Thyroid gland (tissue), 4 donors: ENCODE measurements at regions not wholly inside any gene's neighbourhood (a gene's known extent, or its start where the extent isn't known, plus 50 kb on each side); places are given as distances from the start of the nearest gene placed in this dataset.
"Not testable (repeated sequence)": the region's sequence is repeated elsewhere in the genome, so short reads cannot be mapped to it uniquely, and the experiment has no call there.

ENCODE experiments used
- DNase-seq, 2 donors: peaks; one replicate each; pipeline ENCODE4 v3.0.0-alpha.2; 2019
- H3K27ac ChIP-seq, 3 donors: fragments of 200-600 bp; sonication (generic); 1 replicate in 2 of 3; 2 replicates in 1 of 3; pipeline ENCODE4 v1.5.1; 2016 to 2019; ENCODE audit warnings: mild to moderate bottlenecking in 1 of 3, moderate library complexity in 1 of 3
- H3K27me3 ChIP-seq: fragments of 200-600 bp; sonication (generic); one replicate; pipeline ENCODE4 v1.5.1; 2019
- H3K36me3 ChIP-seq, 2 donors: fragments of 200-600 bp; sonication (generic); one replicate each; pipeline ENCODE4 v1.5.1; 2016 to 2019
- H3K4me1 ChIP-seq, 2 donors: fragments of 200-600 bp; sonication (generic); one replicate each; pipeline ENCODE4 v1.5.1; 2017 to 2019
- H3K4me3 ChIP-seq, 3 donors: fragments of 200-600 bp; sonication (generic); replicated peaks in 1 of 3; 1 replicate in 2 of 3; 2 replicates in 1 of 3; pipeline ENCODE4 v1.5.1; 2016; ENCODE audit warnings: mild to moderate bottlenecking in 1 of 3
- H3K9me3 ChIP-seq: fragments of 200-600 bp; sonication (generic); one replicate; pipeline ENCODE4 v1.5.1; 2017
- CTCF ChIP-seq, 6 experiments: fragments of 200-600 bp in 3 of 6; fragments of 450-650 bp in 3 of 6; sonication (generic) in 3 of 6; IDR thresholded peaks; one replicate each; pipeline ENCODE4 v1.5.1; 2016 to 2019; ENCODE audit warnings: antibody characterized with exemption in 6 of 6, mild to moderate bottlenecking in 2 of 6, inconsistent platforms in 1 of 6, moderate library complexity in 1 of 6
- POLR2A ChIP-seq, 2 donors: fragments of 450-650 bp; IDR thresholded peaks; one replicate each; pipeline ENCODE4 v1.6.1; 2017; ENCODE audit warnings: antibody characterized with exemption in 2 of 2, mild to moderate bottlenecking in 2 of 2, moderate library complexity in 1 of 2
- WGBS, 2 donors: methylation state at CpG; one replicate each; pipeline ENCODE4 v1.1.5; 2017; 5-methylcytosine and 5-hydroxymethylcytosine counted together
- intact Hi-C: fragments of 100-400 bp; cut with DNase I; formaldehyde crosslinking; loops from one replicate; pipeline ENCODE4 v1.15.1; 2023

GRCh38 chr2:223316342-223316741 is 264.4 kb downstream of the KCNE4 start:
- no peak for DNase-seq
- Histone ChIP-seq H3K36me3 (no peaks in the 10 kb centered on the region), H3K9me3 (no peaks in the 10 kb centered on the region), H3K27me3 (no peaks in the 10 kb centered on the region), H3K4me3 (no peak overlapping the region), H3K4me1 (no peaks in the 10 kb centered on the region), H3K27ac (no peak overlapping the region)
- TF ChIP-seq POLR2A (IDR thresholded peaks at IDR 0.05) (no peak), CTCF (IDR thresholded peaks at IDR 0.05) (no peak)
- intact Hi-C loops: no loop called here
- WGBS, 2 donors: 70% methylated on average over 4 of the region's 4 CpGs

- no peaks in the 10 kb centered on the region for H3K9me3 ChIP-seq
- intact Hi-C loops: no loop called here
These were observed 267.6 kb downstream of the KCNE4 start for GRCh38 chr2:223319601-223320000.

GRCh38 chr2:223324402-223324801 is 272.4 kb downstream of the KCNE4 start:
- TF ChIP-seq CTCF (IDR thresholded peaks at IDR 0.05) (no peak), POLR2A (IDR thresholded peaks at IDR 0.05) (no peak)
- intact Hi-C loops: no loop called here
- Histone ChIP-seq H3K27ac (no peak overlapping the region), H3K4me1 (no peaks in the 10 kb centered on the region), H3K9me3 (no peaks in the 10 kb centered on the region), H3K36me3 (no peaks in the 10 kb centered on the region), H3K4me3 (no peak overlapping the region), H3K27me3 (no peaks in the 10 kb centered on the region)
- 57 to 68% methylated on average over 5 of the region's 5 CpGs for WGBS, 2 donors
- no peak for DNase-seq

More at GRCh38 chr2:223319601-223320000, 267.6 kb downstream of the KCNE4 start:
- H3K36me3 ChIP-seq: no peaks in the 10 kb centered on the region
- no peaks in the 10 kb centered on the region for H3K4me1 ChIP-seq
- no peak overlapping the region for H3K27ac ChIP-seq
- TF ChIP-seq POLR2A (IDR thresholded peaks at IDR 0.05): no peak
- H3K27me3 ChIP-seq: no peaks in the 10 kb centered on the region
- no peak for DNase-seq
- no peak overlapping the region for H3K4me3 ChIP-seq

- 93 to 96% methylated on average over 1 of the region's 1 CpG for WGBS, 2 donors
- intact Hi-C loops: no loop called here
These were observed 273.6 kb downstream of the SCG2 start for GRCh38 chr2:223328578-223328977.

GRCh38 chr2:223330747-223331146 is 271.4 kb downstream of the SCG2 start:
- DNase-seq, H3K9me3 ChIP-seq, H3K27ac ChIP-seq, intact Hi-C loops, H3K36me3 ChIP-seq, H3K27me3 ChIP-seq, H3K4me3 ChIP-seq, H3K4me1 ChIP-seq: not testable (repeated sequence)
- WGBS, 2 donors: 80 to 85% methylated on average over 7 of the region's 7 CpGs

More at GRCh38 chr2:223328578-223328977, 273.6 kb downstream of the SCG2 start:
- H3K4me1 ChIP-seq: no peaks in the 10 kb centered on the region
- H3K36me3 ChIP-seq: no peaks in the 10 kb centered on the region
- no peak for DNase-seq
- no peaks in the 10 kb centered on the region for H3K9me3 ChIP-seq
- no peaks in the 10 kb centered on the region for H3K27me3 ChIP-seq
- no peak overlapping the region for H3K27ac ChIP-seq
- no peak overlapping the region for H3K4me3 ChIP-seq
- TF ChIP-seq CTCF (IDR thresholded peaks at IDR 0.05): no peak
- TF ChIP-seq POLR2A (IDR thresholded peaks at IDR 0.05): no peak

GRCh38 chr2:223338016-223338415 is 264.1 kb downstream of the SCG2 start:
- no peaks in the 10 kb centered on the region for H3K27me3 ChIP-seq
- intact Hi-C loops: no loop called here
- 72 to 78% methylated on average over 1 of the region's 1 CpG for WGBS, 2 donors
- H3K4me1 ChIP-seq: no peaks in the 10 kb centered on the region
- H3K36me3 ChIP-seq: no peaks in the 10 kb centered on the region
- H3K4me3 ChIP-seq: no peak overlapping the region
- no peak overlapping the region for H3K27ac ChIP-seq
- no peak for TF ChIP-seq CTCF (IDR thresholded peaks at IDR 0.05)
- no peak for TF ChIP-seq POLR2A (IDR thresholded peaks at IDR 0.05)
- no peak for DNase-seq
- no peaks in the 10 kb centered on the region for H3K9me3 ChIP-seq
